ENCODE measurements at regions not wholly inside any gene's neighbourhood (a gene's known extent, or its start where the extent isn't known, plus 50 kb on each side); places are given as distances from the start of the nearest gene placed in this dataset.
A peak's percentile ranks its signal among the peaks of the same experiment; 100 is the strongest.

GRCh38 chrX:39904816-39905537 lies 192.8 kb downstream of the BCOR start:
- DNase-seq: no peak

GRCh38 chrX:39905538-39905891 lies 192.2 kb downstream of the BCOR start:
- DNase-seq: no peak

- DNase-seq: no peak
Observed at GRCh38 chrX:39905946-39906345, 191.8 kb downstream of the BCOR start.

- DNase-seq: peak; percentile 5
Observed at GRCh38 chrX:39907964-39908661, 189.6 kb downstream of the BCOR start.

- DNase-seq: no peak
Observed at GRCh38 chrX:39909996-39910395, 187.8 kb downstream of the BCOR start.

- DNase-seq: no peak
Observed at GRCh38 chrX:39910651-39911050, 187.1 kb downstream of the BCOR start.

- DNase-seq: no peak
Observed at GRCh38 chrX:39911278-39911897, 186.4 kb downstream of the BCOR start.

GRCh38 chrX:39912126-39912525 lies 185.6 kb downstream of the BCOR start:
- no peak for DNase-seq

- DNase-seq: no peak
Observed at GRCh38 chrX:39915081-39915480, 182.7 kb downstream of the BCOR start.

- no peak for DNase-seq
Observed at GRCh38 chrX:39915596-39915995, 182.2 kb downstream of the BCOR start.

- no peak for DNase-seq
Observed at GRCh38 chrX:39921838-39922237, 175.9 kb downstream of the BCOR start.

GRCh38 chrX:39922488-39922887 lies 175.3 kb downstream of the BCOR start:
- DNase-seq: no peak

- DNase-seq: no peak
Observed at GRCh38 chrX:39922926-39923325, 174.8 kb downstream of the BCOR start.

- no peak for DNase-seq
Observed at GRCh38 chrX:39927380-39927779, 170.4 kb downstream of the BCOR start.

GRCh38 chrX:39928704-39929378 lies 168.9 kb downstream of the BCOR start:
- DNase-seq: no peak

- DNase-seq: no peak
Observed at GRCh38 chrX:39929379-39930025, 168.3 kb downstream of the BCOR start.

- no peak for DNase-seq
Observed at GRCh38 chrX:39930786-39931528, 166.8 kb downstream of the BCOR start.

- DNase-seq: no peak
Observed at GRCh38 chrX:39931529-39932282, 166.1 kb downstream of the BCOR start.

GRCh38 chrX:39935411-39936064 lies 162.2 kb downstream of the BCOR start:
- DNase-seq: no peak

- peak; percentile 17 for DNase-seq
Observed at GRCh38 chrX:39936886-39937770, 160.6 kb downstream of the BCOR start.

Measured in activated CD4-positive, alpha-beta T cell treated with anti-CD3 and anti-CD28 coated beads for 48 hours (primary cell).